HepG2 (cell line): ENCODE measurements at regions not wholly inside any gene's neighbourhood (a gene's known extent, or its start where the extent isn't known, plus 50 kb on each side); places are given as distances from the start of the nearest gene placed in this dataset.

ENCODE experiments used
- KDM3A ChIP-seq: IDR thresholded peaks from 2 replicates; pipeline ENCODE4 v1.6.1; 2018; ENCODE audit warnings: low read depth, missing compliant biosample characterization
- KMT2B ChIP-seq: IDR thresholded peaks from 2 replicates; pipeline ENCODE4 v1.6.1; 2016; ENCODE audit warnings: missing genetic modification reagents, missing compliant biosample characterization
- NR2F6 ChIP-seq, 2 experiments: IDR thresholded peaks; 2 replicates each; pipeline ENCODE4 v1.6.1; 2016; ENCODE audit warnings: antibody characterized with exemption in 1 of 2, mild to moderate bottlenecking in 1 of 2
- ZNF44 ChIP-seq: sonication (generic); formaldehyde crosslinking; IDR thresholded peaks from 2 replicates; pipeline ENCODE4 v1.5.1; 2020; ENCODE audit warnings: mild to moderate bottlenecking, missing genetic modification reagents
- ZNF7 ChIP-seq: IDR thresholded peaks from 2 replicates; pipeline ENCODE4 v1.6.1; 2016; ENCODE audit warnings: missing biosample characterization, missing genetic modification reagents
- TF ChIP-seq, protein P1 (sequence below): sonication (generic); formaldehyde crosslinking; IDR thresholded peaks from 2 replicates; pipeline ENCODE4 v1.5.1; 2020; ENCODE audit warnings: missing genetic modification reagents, mild to moderate bottlenecking, borderline replicate concordance
- TF ChIP-seq, protein P2 (sequence below): IDR thresholded peaks from 2 replicates; pipeline ENCODE4 v1.6.1; 2016; ENCODE audit warnings: mild to moderate bottlenecking
- TF ChIP-seq, protein P3 (sequence below): sonication (generic); formaldehyde crosslinking; IDR thresholded peaks from 2 replicates; pipeline ENCODE4 v1.4.0; 2020; ENCODE audit warnings: missing genetic modification reagents
- TF ChIP-seq, protein P4 (sequence below): sonication (generic); formaldehyde crosslinking; conservative IDR thresholded peaks from 2 replicates; pipeline ENCODE4 v1.4.0; 2020; ENCODE audit warnings: missing genetic modification reagents

DNA sequence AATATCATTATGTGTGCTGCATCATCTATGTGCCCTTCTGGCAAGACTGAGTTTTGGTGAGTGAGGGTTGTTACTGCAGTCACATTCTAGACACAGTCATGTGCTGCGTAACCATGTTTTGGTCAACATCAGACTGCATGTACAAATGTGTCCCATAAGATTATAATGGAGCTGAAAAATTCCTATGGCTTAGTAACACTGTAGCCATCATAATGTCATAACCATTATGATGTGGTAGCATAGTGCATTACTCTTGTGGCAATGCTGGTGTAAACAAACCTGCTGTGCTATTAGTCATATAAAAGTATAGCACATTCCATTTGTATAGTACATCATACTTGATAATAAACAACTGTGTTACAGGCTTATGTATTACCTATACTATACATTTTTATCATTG, 198.1 kb upstream of the NUDT6 start (continued):
- TF ChIP-seq, protein P1, sequence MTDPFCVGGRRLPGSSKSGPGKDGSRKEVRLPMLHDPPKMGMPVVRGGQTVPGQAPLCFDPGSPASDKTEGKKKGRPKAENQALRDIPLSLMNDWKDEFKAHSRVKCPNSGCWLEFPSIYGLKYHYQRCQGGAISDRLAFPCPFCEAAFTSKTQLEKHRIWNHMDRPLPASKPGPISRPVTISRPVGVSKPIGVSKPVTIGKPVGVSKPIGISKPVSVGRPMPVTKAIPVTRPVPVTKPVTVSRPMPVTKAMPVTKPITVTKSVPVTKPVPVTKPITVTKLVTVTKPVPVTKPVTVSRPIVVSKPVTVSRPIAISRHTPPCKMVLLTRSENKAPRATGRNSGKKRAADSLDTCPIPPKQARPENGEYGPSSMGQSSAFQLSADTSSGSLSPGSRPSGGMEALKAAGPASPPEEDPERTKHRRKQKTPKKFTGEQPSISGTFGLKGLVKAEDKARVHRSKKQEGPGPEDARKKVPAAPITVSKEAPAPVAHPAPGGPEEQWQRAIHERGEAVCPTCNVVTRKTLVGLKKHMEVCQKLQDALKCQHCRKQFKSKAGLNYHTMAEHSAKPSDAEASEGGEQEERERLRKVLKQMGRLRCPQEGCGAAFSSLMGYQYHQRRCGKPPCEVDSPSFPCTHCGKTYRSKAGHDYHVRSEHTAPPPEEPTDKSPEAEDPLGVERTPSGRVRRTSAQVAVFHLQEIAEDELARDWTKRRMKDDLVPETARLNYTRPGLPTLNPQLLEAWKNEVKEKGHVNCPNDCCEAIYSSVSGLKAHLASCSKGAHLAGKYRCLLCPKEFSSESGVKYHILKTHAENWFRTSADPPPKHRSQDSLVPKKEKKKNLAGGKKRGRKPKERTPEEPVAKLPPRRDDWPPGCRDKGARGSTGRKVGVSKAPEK (CRISPR knock-in tag) = no peak
- TF ChIP-seq KDM3A (no peak), ZNF7 (CRISPR knock-in tag) (no peak), NR2F6 (IDR thresholded peaks at IDR 0.05) (no peak), NR2F6 (CRISPR knock-in tag; IDR thresholded peaks at IDR 0.05) (no peak), KMT2B (no peak), ZNF44 (CRISPR knock-in tag) (no peak)
- TF ChIP-seq, protein P2, sequence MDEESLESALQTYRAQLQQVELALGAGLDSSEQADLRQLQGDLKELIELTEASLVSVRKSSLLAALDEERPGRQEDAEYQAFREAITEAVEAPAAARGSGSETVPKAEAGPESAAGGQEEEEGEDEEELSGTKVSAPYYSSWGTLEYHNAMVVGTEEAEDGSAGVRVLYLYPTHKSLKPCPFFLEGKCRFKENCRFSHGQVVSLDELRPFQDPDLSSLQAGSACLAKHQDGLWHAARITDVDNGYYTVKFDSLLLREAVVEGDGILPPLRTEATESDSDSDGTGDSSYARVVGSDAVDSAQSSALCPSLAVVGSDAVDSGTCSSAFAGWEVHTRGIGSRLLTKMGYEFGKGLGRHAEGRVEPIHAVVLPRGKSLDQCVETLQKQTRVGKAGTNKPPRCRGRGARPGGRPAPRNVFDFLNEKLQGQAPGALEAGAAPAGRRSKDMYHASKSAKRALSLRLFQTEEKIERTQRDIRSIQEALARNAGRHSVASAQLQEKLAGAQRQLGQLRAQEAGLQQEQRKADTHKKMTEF = no peak
- TF ChIP-seq, protein P3, sequence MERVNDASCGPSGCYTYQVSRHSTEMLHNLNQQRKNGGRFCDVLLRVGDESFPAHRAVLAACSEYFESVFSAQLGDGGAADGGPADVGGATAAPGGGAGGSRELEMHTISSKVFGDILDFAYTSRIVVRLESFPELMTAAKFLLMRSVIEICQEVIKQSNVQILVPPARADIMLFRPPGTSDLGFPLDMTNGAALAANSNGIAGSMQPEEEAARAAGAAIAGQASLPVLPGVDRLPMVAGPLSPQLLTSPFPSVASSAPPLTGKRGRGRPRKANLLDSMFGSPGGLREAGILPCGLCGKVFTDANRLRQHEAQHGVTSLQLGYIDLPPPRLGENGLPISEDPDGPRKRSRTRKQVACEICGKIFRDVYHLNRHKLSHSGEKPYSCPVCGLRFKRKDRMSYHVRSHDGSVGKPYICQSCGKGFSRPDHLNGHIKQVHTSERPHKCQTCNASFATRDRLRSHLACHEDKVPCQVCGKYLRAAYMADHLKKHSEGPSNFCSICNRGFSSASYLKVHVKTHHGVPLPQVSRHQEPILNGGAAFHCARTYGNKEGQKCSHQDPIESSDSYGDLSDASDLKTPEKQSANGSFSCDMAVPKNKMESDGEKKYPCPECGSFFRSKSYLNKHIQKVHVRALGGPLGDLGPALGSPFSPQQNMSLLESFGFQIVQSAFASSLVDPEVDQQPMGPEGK (CRISPR knock-in tag) = no peak
- TF ChIP-seq, protein P4, sequence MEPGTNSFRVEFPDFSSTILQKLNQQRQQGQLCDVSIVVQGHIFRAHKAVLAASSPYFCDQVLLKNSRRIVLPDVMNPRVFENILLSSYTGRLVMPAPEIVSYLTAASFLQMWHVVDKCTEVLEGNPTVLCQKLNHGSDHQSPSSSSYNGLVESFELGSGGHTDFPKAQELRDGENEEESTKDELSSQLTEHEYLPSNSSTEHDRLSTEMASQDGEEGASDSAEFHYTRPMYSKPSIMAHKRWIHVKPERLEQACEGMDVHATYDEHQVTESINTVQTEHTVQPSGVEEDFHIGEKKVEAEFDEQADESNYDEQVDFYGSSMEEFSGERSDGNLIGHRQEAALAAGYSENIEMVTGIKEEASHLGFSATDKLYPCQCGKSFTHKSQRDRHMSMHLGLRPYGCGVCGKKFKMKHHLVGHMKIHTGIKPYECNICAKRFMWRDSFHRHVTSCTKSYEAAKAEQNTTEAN = no peak
